OCI-M1 (cell line): ENCODE measurements at regions not wholly inside any gene's neighbourhood (a gene's known extent, or its start where the extent isn't known, plus 50 kb on each side); places are given as distances from the start of the nearest gene placed in this dataset.
"Not testable (repeated sequence)": the region's sequence is repeated elsewhere in the genome, so short reads cannot be mapped to it uniquely, and the experiment has no call there.

ENCODE experiments used
- DNase-seq: peaks from one replicate; lab custom pipeline; 2025; lab: John Stamatoyannopoulos, UW

DNA sequence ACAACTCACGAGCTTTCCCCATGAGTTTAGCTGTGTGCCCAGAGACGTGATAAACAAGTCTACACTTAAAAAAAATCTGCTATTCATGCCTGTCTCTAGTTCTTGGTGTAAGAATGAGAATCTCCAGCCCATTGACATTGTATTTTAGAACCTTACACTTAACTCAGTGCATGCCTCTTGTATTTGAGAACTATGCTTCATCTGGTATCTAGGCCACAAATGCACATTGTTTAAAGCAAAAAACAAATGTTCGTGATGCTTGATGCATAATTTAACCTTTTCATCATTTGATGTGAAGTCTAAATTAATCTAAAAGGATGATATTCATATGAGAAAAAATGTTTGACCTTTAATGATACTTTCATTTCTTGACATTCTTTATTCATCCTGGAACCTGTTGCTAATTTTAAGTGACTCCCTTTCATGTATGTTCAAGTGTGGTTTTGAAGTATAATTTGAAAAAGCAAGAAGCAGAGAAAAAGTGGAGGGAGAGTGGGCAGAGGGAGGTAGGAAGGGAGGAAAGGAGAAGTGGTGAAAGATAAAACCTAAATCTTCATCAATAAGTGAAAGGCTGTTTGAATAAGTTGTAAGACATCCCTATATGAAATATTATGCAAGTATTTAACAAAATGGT, 116.9 kb downstream of the PFDN4 start:
- DNase-seq = no peak

GRCh38 chr20:54335299-54335698, 127.4 kb downstream of the PFDN4 start:
- no peak for DNase-seq

GRCh38 chr20:54337144-54337543, 129.3 kb downstream of the PFDN4 start:
- no peak for DNase-seq

GRCh38 chr20:54339093-54339492, 131.2 kb downstream of the PFDN4 start:
- DNase-seq = no peak

- no peak for DNase-seq
Measured at GRCh38 chr20:54340206-54340605, 132.3 kb downstream of the PFDN4 start.

DNA sequence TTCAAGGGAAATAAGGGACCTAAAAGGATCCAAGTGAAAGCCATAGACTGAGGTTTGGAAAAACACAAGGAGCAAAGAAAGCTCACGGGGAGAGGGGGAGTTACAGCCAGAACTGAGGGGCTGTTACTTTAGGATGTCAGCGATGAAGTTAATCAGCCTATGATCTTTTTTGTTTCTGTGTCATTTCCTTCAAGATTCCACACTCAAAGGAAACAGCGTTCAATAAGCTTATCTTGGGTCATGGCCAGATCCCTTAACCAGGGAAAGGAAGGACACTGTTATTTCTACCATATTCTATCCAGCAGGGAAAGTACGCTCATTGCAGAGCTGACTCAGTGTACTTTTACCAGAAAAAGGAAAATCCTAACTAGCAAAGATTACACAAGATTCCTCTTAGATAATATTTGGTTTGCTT, 132.8 kb downstream of the PFDN4 start:
- no peak for DNase-seq

DNA sequence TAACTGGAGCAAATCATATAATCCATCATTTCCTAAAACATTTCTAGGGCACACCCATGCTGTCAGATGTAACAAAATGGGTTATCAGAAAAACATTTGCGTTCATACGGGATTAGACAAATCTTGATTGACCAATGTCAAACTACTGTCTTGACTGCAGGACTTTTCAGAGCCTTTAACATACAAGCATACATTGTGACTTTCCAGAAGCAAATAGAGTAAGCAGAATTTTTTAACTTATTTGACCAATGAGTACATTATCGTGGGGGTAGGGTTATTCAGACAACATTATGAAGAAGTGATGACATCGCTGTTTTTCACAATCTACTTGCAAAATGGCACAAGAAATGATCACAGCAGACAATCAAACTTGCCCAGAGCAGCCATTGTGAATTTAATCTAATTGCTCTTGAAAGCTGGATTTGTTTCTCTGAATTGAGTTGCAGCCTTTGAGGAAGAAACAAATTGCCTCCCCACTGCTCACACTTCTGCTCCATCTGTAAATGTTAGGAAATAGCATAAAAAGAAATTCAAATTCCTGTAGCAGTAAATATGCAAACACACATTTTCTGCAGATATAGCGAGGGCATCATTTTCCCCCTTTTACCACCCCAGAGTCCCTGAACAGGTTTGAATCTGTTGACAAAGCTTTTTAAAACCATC, 133.0 kb upstream of the DOK5 start:
- DNase-seq = no peak

DNA sequence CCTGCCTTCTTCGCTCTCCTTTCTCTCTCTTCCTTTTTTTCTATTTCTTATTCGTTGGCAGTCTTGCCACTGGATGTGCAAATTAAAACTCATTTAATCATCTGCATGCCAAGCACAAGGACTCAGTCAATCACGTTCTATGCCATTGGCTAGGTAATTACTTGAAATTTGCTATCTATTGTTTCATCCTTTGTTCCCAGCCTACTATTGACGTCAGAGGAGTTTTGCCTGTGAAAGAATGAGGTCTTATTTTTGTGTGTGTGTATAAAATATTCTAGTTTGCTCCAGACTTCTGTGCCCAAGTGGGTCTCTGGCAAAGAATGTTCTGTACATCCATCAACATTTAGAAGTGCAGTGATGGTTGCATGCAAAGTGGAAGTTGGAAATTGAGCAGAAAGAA, 132.3 kb upstream of the DOK5 start:
- no peak for DNase-seq

DNA sequence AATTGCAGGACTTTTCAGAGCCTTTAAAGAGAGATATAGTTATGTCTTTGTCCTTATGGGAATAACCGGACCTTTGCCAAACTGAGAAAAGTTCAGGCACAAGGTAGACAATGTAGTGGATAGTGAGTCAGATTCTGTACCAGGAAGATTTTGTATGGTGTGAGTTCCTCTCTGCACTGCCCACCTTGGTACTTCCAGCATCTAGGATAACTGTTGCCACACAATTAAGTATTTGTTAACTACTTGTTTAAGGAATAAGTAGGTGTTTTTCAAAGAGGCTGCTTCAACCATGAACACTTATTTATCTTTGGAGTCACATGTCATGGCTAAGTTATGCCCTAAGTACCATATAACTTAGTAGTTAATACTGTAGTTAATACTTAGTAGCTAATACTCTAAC, 131.8 kb upstream of the DOK5 start:
- no peak for DNase-seq

DNA sequence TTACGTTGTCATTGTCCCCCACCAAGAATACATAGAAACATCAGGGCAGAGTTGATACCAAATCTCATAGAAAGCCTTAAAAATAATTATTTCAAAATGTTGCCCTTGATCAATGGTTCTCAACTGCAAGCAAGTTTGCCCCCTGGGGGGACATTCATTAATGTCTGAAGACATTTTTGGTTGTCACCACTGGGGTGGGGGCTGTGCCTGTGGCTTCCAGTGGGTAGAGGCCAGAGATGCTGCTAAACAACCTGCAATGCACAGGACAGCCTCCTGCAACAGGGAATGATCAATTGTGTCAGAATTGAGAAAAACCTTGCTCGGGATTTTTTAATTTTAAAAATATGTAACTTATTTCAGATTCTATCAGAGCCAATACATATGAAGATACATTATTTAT, 130.6 kb upstream of the DOK5 start:
- no peak for DNase-seq

DNA sequence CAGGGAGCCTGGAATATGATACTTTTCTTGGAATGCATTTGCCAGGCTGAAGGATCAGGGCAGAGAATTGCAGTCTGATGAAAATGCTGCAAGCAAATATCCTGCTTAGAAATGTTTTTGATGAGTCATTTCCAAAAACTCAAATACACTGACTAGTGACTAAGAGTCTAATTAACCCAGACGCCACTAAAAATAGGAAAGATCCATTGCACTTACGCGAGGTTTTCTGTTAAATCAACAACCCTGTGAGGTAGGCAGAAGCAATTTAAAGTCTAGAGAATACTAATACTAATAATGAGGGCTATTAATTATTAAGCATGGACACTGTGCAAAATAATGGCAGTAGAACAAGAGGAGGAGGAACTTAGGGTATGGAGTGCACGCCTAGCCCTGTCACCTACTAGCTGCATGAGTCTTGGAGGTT, 130.1 kb upstream of the DOK5 start:
- no peak for DNase-seq

DNA sequence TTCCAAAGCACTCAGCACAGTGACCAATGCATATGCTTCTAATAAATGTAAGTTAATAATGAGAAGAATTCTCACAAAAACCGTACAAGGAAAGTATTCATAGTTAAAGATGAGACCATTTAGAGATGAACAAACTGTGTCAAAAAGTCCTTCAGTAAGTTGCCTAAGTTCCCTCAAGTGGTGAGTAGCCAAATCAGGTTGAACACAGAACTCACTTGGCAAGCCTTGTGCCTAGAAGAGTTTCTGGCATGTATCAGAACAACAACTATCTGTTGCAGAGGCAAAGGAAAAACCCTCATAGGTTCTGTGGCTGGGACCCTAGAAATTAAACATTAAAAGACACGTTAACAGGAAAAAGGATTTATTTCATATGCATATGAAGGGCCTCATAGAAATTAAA, 129.6 kb upstream of the DOK5 start:
- DNase-seq = no peak

DNA sequence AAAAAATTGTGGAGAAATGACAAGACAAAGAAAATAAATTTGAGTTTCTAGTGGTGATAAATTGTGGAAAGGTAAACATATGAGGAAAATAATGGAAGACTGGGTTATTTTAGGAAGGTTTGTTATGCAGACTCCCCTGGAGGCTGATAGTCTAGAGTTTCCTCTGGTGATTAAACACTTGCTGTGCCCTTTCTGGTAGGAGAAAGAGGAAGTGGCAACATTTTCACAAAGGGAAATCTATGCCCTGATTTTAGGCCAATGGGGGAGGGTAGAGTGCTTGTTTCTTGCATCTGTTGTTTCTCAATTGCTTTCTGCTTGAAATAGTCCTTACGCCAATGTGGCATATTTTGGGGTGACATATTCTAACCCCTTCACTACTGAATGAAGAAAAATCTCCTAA, 129.1 kb upstream of the DOK5 start:
- DNase-seq = peak; percentile 25

DNA sequence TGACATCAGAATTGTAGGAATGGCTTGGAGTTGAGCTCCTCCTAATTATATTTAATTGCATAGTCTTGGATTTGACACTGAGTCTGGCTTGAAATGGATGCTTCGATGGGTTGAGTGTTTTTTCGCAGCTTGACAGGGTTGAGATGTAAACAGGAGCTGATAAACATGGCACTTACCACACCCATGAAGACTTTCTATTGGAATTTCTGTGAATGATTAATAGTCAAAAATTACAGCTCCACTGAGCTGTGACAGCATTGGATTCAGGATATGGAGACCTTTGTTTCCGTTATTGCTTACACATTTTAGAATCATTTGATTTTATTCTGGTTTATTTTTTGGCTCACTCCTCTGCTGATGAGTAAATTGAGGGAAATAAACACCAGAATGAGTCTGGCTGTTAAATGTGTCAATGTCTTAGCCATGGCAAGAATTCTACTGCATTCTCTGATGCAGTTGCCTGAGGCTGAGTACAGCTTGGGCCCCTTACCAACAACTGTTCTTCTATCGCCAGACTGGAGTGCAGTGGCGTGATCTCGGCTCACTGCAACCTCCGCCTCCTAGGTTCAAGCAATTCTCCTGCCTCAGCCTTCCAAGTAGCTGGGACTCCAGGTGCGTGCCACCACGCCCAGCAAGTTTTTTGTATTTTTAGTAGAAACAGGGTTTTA, 128.1 kb upstream of the DOK5 start:
- no peak for DNase-seq

DNA sequence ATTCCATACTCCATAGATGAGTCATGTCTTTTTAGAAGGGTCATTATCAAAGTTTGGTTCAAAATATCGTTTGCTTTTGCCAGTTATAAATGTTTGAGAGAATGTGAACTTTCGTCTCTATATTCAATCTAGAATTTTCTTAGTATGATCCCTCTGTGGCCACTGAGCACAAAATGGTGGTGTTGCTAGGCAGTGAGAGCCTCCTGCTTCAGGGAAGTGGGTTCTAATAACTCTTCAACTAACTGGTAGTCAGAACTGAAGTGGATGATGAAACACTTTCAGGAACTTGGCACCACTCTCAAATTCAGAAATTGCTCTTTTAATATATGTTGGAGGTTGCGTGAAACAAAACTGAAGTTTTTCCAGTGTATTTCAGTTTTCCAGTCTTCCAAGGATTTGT, 125.0 kb upstream of the DOK5 start:
- peak; percentile 42 for DNase-seq

GRCh38 chr20:54351371-54352136, 123.8 kb upstream of the DOK5 start:
- DNase-seq = no peak

DNA sequence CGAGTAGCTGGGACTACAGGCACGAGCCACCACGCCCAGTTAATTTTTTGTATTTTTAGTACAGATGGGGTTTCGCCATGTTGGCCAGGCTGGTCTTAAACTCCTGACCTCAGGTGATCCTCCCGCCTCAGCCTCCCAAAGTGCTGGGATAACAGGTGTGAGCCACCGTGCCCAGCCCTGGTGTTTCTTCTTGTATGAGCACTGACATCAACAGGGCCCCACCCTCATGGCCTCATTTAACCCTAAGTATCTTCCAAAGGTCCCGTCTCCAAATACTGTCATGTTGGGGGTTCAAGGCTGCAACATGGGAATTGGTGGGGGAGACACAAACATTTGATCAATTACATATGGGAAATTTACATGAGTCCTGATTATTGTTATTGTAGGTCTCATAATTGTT, 122.9 kb upstream of the DOK5 start:
- DNase-seq = not testable (repeated sequence)

- no peak for DNase-seq
Measured at GRCh38 chr20:54353292-54353691, 122.1 kb upstream of the DOK5 start.

- no peak for DNase-seq
Measured at GRCh38 chr20:54355631-54356280, 119.6 kb upstream of the DOK5 start.

GRCh38 chr20:54356801-54357200, 118.6 kb upstream of the DOK5 start:
- no peak for DNase-seq

- no peak for DNase-seq
Measured at GRCh38 chr20:54361475-54361874, 113.9 kb upstream of the DOK5 start.

DNA sequence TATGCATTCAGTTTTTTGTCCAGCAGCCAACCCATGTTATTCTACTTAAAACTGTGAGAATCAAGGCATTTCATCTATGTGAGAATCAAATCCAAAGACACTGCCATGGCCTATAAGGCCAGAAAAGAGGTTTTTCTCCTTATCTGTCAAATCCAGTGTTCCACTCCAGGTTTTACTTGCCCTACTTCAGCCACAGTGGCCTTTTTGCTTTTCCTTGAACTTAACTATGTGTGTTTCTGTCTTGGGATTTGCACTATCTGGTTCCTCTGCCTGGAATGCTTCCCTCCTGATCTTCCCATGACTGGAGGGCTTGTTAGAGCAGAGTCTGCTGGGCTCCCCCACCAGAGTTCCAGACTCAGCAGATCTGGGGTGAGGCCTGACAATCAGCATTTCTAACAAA, 113.1 kb upstream of the DOK5 start:
- no peak for DNase-seq
